Lung (tissue), 11 donors: ENCODE measurements at regions not wholly inside any gene's neighbourhood (a gene's known extent, or its start where the extent isn't known, plus 50 kb on each side); places are given as distances from the start of the nearest gene placed in this dataset.

Experiments used
- ATAC-seq: fragments of 200-7000 bp; cut with Tn5 transposase; one replicate; pipeline ENCODE4 v1.9.1; 2020; ENCODE audit warnings: moderate number of reproducible peaks; ENCODE audit not compliant: insufficient read depth, low FRiP score
- DNase-seq, 3 donors: peaks; one replicate each; pipeline ENCODE4 v3.0.0-alpha.2; 2013 to 2017
- H3K27ac ChIP-seq, 2 donors: one replicate each; pipeline ENCODE4 v1.5.1; 2013; ENCODE audit warnings: mild to moderate bottlenecking in 2 of 2, moderate library complexity in 2 of 2, control low read depth in 1 of 2, inconsistent platforms in 1 of 2, low read depth in 1 of 2, low read length in 1 of 2
- H3K27me3 ChIP-seq, 3 donors: one replicate each; pipeline ENCODE4 v1.5.1; 2013; ENCODE audit warnings: low read length in 2 of 3; ENCODE audit not compliant: control insufficient read depth in 3 of 3, insufficient read depth in 3 of 3
- H3K36me3 ChIP-seq, 4 donors: one replicate each; pipeline ENCODE4 v1.5.1; 2013; ENCODE audit warnings: low read length in 4 of 4, mild to moderate bottlenecking in 1 of 4, moderate library complexity in 1 of 4; ENCODE audit not compliant: control insufficient read depth in 4 of 4, insufficient read depth in 4 of 4
- H3K4me1 ChIP-seq, 5 donors: one replicate each; pipeline ENCODE4 v1.5.1; 2013; ENCODE audit warnings: low read length in 5 of 5, mild to moderate bottlenecking in 2 of 5, moderate library complexity in 1 of 5; ENCODE audit not compliant: control insufficient read depth in 5 of 5, insufficient read depth in 5 of 5
- H3K4me3 ChIP-seq: one replicate; pipeline ENCODE4 v1.5.1; 2013; ENCODE audit warnings: mild to moderate bottlenecking, control low read depth, moderate library complexity
- H3K9ac ChIP-seq, 2 donors: one replicate each; pipeline ENCODE4 v1.5.1; 2013; ENCODE audit warnings: low read length in 2 of 2, control low read depth in 1 of 2; ENCODE audit not compliant: insufficient read depth in 1 of 2
- H3K9me3 ChIP-seq, 4 donors: one replicate each; pipeline ENCODE4 v1.5.1; 2013; ENCODE audit warnings: low read length in 3 of 4, mild to moderate bottlenecking in 1 of 4, moderate library complexity in 1 of 4; ENCODE audit not compliant: control insufficient read depth in 4 of 4, insufficient read depth in 3 of 4
- CTCF ChIP-seq: IDR thresholded peaks from 2 replicates; pipeline ENCODE4 v1.5.1; 2012; ENCODE audit warnings: mild to moderate bottlenecking; ENCODE audit errors: control extremely low read depth, extremely low read depth
- WGBS, 2 donors: extraction: QIAGEN DNeasy Blood & Tissue Kit; methylation state at CpG; one replicate each; pipeline ENCODE4 v1.1.7; 2013; 5-methylcytosine and 5-hydroxymethylcytosine counted together
- donor health status: control.
- donor health status: control.
- donor health status: Bipolar disorder and iron deficiency.
- donor health status: healthy.
- donor health status: DM: yes; HTN: yes; CAD: no.

- Histone ChIP-seq H3K9ac (no peak overlapping the region), H3K9me3 (peaks cover 0 to 15% (median 0%) of the 10 kb centered on the region in 4 donors), H3K27ac (no peak overlapping the region), H3K4me1 (peaks cover 0 to 4% (median 0%) of the 10 kb centered on the region in 5 donors), H3K4me3 (no peak overlapping the region), H3K36me3 (no peaks in the 10 kb centered on the region), H3K27me3 (peaks cover 0 to 15% (median 4%) of the 10 kb centered on the region in 3 donors)
- 65 to 89% methylated on average over 4 of the region's 4 CpGs for WGBS, 2 donors
- no peak for TF ChIP-seq CTCF
- ATAC-seq (no peak), DNase-seq (peak; percentile 52 to 68 (median 64))
These were observed 118.0 kb upstream of the ATP6AP2 start for GRCh38 chrX:40462795-40463194.

GRCh38 chrX:40460926-40461325 is 119.8 kb upstream of the ATP6AP2 start:
- peaks cover 0 to 1% (median 0%) of the 10 kb centered on the region in 5 donors for H3K4me1 ChIP-seq
- H3K27me3 ChIP-seq = peaks cover 0 to 18% (median 4%) of the 10 kb centered on the region in 3 donors
- peaks cover 0 to 16% (median 0%) of the 10 kb centered on the region in 4 donors for H3K9me3 ChIP-seq
- no peak for ATAC-seq
- H3K27ac ChIP-seq = no peak overlapping the region
- no peak for TF ChIP-seq CTCF
- H3K36me3 ChIP-seq = no peaks in the 10 kb centered on the region
- no peak overlapping the region for H3K9ac ChIP-seq
- no peak for DNase-seq
- H3K4me3 ChIP-seq = no peak overlapping the region
- WGBS, 2 donors = 45 to 70% methylated on average over 5 of the region's 5 CpGs

- no peak for DNase-seq
- no peak for TF ChIP-seq CTCF
- no peak for ATAC-seq
- Histone ChIP-seq H3K4me1 (peaks cover 0 to 1% (median 0%) of the 10 kb centered on the region in 5 donors), H3K9ac (no peak overlapping the region), H3K36me3 (no peaks in the 10 kb centered on the region), H3K9me3 (peaks cover 0 to 16% (median 0%) of the 10 kb centered on the region in 4 donors), H3K4me3 (no peak overlapping the region), H3K27ac (no peak overlapping the region), H3K27me3 (peaks cover 2 to 15% (median 4%) of the 10 kb centered on the region in 3 donors)
- WGBS, 2 donors = 67 to 77% methylated on average over 4 to 5 of the region's 5 CpGs
These were observed 121.1 kb upstream of the ATP6AP2 start for GRCh38 chrX:40459571-40460158.

- no peak for TF ChIP-seq CTCF
- H3K4me3 ChIP-seq = no peak overlapping the region
- H3K9ac ChIP-seq = no peak overlapping the region
- no peaks in the 10 kb centered on the region for H3K36me3 ChIP-seq
- H3K27ac ChIP-seq = no peak overlapping the region
- peaks cover 0 to 15% (median 0%) of the 10 kb centered on the region in 4 donors for H3K9me3 ChIP-seq
- DNase-seq = no peak
- H3K27me3 ChIP-seq = peaks cover 2 to 6% (median 4%) of the 10 kb centered on the region in 3 donors
- no peak for ATAC-seq
- H3K4me1 ChIP-seq = peaks cover 0 to 1% (median 0%) of the 10 kb centered on the region in 5 donors
These were observed 123.4 kb upstream of the ATP6AP2 start for GRCh38 chrX:40457406-40457805.
